ENCODE measurements at regions not wholly inside any gene's neighbourhood (a gene's known extent, or its start where the extent isn't known, plus 50 kb on each side); places are given as distances from the start of the nearest gene placed in this dataset.

DNA sequence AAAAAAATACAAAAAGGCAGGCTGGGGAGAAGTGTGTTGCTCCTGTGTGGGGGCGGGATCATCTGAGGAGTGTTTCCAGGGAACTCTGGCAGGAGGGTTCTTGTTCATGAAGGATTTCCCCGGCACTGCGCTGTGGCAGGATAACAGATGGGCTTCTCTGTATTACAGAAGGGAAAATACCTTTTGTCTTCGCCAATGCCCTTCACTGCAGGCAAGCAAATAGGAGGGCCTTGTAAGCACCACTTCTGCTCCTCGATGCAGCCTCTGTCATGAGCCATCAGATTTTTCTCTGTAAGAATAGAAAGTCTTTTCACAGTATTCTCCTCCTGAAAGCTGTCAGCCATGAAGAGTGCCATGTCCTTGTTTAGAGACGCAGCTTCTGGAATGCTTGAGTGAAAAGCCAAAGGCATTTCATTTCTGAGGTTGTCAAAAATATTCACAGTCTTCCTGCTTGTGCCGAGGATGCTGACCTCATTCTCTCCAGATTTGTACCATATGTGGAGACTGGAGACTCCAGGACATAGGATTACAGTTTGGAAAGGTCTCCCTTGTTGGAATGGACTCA, 294.0 kb downstream of the YTHDC2 start:
- no peak for TF ChIP-seq POLR2A (IDR thresholded peaks at IDR 0.05)
- TF ChIP-seq, protein P1, sequence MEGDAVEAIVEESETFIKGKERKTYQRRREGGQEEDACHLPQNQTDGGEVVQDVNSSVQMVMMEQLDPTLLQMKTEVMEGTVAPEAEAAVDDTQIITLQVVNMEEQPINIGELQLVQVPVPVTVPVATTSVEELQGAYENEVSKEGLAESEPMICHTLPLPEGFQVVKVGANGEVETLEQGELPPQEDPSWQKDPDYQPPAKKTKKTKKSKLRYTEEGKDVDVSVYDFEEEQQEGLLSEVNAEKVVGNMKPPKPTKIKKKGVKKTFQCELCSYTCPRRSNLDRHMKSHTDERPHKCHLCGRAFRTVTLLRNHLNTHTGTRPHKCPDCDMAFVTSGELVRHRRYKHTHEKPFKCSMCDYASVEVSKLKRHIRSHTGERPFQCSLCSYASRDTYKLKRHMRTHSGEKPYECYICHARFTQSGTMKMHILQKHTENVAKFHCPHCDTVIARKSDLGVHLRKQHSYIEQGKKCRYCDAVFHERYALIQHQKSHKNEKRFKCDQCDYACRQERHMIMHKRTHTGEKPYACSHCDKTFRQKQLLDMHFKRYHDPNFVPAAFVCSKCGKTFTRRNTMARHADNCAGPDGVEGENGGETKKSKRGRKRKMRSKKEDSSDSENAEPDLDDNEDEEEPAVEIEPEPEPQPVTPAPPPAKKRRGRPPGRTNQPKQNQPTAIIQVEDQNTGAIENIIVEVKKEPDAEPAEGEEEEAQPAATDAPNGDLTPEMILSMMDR (IDR thresholded peaks at IDR 0.05): no peak
